GM18499 (cell line): ENCODE measurements at regions not wholly inside any gene's neighbourhood (a gene's known extent, or its start where the extent isn't known, plus 50 kb on each side); places are given as distances from the start of the nearest gene placed in this dataset.
"Not testable (repeated sequence)": the region's sequence is repeated elsewhere in the genome, so short reads cannot be mapped to it uniquely, and the experiment has no call there.

Experiments
- ATAC-seq: cut with Tn5 transposase; IDR thresholded peaks from one replicate; pipeline ENCODE4 v1.9.1; 2021; ENCODE audit warnings: moderate number of reproducible peaks; ENCODE audit not compliant: insufficient read depth, unreplicated experiment

DNA sequence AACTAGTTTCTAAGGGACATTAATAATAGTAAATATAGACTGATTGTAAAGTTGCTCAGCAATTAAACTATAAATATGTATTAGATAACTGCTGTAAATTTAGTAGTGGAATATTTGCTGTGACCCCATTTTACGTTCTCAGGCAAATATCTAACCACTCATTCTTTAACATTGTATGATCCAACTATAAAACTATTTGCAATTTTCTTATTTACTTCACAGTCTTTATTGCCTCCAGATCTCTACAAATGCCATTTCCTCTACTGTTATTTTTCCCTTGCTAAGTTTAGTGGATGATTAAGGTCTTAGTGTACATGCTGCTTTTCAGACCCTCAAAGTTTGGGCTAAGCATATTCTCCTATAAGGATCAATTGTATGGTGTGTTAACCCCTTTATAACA is 526.2 kb upstream of the ST8SIA4 start:
- ATAC-seq = no peak

DNA sequence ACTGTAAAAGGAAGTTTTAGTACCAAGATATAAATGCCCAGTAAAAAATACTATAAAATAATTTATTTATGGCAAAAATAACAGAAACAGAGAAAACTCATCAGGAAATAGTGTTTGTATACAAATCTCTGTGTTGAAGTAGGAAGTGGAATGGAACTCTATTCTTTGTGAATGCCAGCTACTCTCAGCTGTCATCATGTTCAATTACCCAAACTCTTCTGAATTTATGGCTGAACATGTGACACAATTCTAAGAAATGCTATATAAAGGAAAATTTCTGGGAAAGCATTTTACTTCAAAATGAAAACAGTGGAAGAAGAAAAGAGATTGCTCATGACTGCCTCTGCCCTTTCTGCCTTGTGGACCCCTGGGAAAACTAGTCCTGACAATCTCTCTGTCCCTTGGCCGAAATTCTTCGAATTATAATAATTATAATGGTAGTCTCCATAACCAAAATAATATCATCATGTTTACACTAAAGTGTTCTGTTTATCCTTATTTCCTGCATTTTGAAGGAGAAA is 522.3 kb upstream of the ST8SIA4 start:
- no peak for ATAC-seq

DNA sequence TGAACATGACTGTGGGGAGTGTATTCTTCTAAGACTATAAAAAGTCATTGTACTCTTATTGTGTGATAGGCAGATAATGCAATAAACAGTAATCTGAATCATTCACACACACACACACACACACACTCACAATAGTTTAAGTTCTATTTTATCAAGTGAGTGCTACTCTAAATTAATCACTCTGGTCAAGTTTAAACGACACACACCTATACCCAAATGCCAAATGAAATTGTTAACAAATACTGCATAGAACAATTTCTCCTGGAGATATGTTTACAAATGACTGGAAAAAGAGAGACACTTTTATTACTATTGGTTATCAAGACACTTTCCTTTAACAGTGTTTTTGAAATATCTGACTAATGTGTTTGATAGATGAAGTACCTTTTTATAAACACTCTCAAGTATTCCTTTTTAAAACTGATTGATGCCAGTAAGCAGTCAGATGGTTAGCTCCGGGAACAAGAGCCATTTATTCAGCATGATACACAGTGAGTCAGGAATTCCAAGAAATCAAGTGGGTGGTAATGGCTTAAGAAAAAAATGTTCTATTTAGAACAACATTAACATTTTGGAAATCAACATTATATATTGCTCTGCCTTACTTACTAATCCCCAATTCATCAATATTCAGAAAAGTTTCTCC is 521.6 kb upstream of the ST8SIA4 start:
- no peak for ATAC-seq

GRCh38 chr5:101418713-101419118 is 515.6 kb upstream of the ST8SIA4 start:
- no peak for ATAC-seq

DNA sequence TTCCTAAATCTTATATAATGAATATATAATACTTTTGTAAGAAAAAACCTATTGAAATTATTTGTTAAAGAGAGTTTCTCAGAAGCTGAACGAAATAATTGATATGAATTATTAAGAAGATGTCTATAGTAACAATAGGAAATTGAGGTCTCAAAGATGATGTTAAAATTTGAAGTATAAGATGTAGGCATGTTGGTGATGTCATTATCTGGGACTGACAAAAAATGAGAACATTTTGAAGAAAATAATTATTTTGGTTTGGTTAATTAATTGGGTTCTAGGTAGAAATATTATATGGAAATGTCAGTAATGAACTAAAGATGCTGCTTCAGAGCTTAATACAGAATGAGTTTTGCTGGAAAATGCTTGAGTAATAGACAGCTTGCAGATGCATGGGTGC is 501.4 kb upstream of the ST8SIA4 start:
- ATAC-seq = no peak

GRCh38 chr5:101393795-101394450 is 490.8 kb upstream of the ST8SIA4 start:
- no peak for ATAC-seq

GRCh38 chr5:101390151-101390908 is 487.2 kb upstream of the ST8SIA4 start:
- ATAC-seq = no peak

- ATAC-seq = no peak
Observed at GRCh38 chr5:101385276-101385675, 482.2 kb upstream of the ST8SIA4 start.

- ATAC-seq = no peak
Observed at GRCh38 chr5:101370181-101370580, 467.1 kb upstream of the ST8SIA4 start.

GRCh38 chr5:101364469-101364868 is 461.4 kb upstream of the ST8SIA4 start:
- ATAC-seq = no peak

GRCh38 chr5:101362067-101362466 is 459.0 kb upstream of the ST8SIA4 start:
- no peak for ATAC-seq

- no peak for ATAC-seq
Observed at GRCh38 chr5:101346906-101347305, 443.8 kb upstream of the ST8SIA4 start.

- no peak for ATAC-seq
Observed at GRCh38 chr5:101346447-101346846, 443.4 kb upstream of the ST8SIA4 start.

- ATAC-seq = no peak
Observed at GRCh38 chr5:101338226-101338625, 435.1 kb upstream of the ST8SIA4 start.

DNA sequence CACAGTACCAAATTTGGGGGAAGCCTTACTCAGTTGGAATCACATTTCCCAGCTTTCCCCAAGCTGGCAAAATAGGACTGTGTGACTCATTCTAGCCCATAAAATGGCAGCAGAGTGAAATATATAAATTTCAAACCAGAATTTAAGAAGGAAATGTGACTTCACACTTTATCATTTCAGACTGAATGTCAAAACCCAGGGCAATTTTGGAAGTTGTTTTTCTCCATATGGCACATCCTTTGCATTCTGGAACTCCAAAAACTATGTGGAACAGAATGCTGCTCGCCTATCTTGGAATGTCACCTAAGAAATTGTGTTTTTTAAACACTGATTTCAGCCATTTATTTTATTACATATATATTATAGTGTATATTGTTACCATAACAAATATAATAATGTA is 424.7 kb upstream of the ST8SIA4 start:
- no peak for ATAC-seq

DNA sequence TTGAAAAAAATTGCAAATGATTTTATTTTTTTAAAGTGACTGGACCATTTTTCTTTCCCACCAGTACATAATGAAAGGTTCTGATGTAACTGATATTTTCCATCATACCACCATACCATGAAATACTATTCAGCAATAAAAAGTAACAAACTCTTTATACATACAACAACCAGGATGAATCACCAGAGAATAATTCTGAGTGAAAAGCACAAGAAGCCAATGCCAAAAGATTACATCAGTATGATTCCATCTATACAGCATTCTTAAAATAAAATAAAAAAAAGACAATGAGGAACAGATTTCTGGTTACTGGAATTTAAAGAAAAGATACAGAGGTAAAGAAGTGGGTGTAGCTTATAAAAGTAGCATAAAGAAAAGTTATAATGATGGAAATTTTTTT is 423.7 kb upstream of the ST8SIA4 start:
- no peak for ATAC-seq

- not testable (repeated sequence) for ATAC-seq
Observed at GRCh38 chr5:101316401-101316800, 413.3 kb upstream of the ST8SIA4 start.

DNA sequence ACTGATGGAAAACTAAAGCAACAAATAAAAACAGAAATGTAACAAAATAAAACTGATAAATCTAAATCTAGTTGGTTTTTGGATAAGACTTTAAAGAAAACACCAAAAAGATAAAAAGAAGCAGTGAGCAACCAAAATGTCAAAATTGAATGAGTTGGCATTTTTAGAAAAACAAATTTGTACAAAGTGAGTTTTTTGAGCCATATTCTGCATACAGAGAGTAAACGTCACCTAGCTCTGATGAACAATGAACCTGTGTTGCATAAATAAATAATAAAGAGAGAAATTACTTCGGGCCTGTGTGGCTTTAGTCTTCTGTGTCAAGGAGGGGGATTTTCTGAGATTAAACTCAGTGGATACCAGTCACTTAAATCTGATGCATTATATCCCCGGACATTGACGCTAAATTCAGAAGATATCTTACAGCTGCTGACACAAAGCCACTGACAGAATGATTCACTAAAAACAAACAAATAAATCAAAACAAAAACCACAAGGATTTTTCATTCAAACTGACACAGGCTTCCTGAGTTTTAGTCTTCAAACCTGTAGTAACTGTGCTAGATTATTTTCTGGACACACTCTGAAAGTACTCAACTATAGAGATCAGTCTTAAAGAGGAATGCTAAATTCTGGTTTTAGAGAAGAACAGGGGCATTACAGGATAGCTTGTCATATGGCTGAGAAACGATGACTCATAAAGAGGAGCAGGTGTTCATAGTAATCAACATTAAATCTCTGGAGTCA is 403.5 kb upstream of the ST8SIA4 start:
- no peak for ATAC-seq

DNA sequence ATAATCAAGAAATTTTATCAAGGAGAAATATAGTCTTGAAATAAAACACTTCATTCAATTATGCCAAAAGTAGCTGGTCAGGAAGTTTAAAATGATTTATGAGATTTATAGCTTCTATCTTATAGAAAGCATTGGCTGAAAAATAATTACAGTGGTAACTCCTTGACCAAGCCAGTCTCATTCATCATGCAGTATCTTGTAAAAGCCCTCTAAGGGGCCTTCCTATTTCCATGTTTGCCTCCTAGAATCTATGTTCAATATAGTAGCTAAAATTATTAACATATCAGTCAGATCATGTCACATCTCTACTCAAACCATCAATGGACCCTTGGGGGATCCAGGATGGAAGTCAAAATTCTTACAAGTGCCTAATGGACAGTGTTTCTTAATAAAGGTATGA is 393.4 kb upstream of the ST8SIA4 start:
- no peak for ATAC-seq

DNA sequence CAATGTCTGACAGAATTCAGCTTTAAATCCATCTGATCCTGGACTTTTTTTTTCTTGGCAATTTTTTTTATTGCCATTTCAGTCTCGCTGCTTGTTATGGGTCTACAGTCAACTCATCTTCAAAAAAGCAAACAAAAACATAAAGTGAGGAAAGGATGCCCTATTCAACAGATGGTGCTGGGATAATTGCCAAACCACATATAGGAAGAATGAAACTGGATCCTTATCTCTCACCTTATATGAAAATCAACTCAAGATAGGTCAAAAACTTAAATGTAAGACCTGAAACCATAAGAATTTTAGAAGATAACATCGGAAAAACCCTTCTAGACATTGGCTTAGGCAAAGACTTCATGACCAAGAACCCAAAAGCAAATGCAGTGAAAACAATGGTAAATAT is 389.1 kb upstream of the ST8SIA4 start:
- no peak for ATAC-seq

GRCh38 chr5:101290761-101291160 is 387.7 kb upstream of the ST8SIA4 start:
- not testable (repeated sequence) for ATAC-seq
